ENCODE measurements at regions not wholly inside any gene's neighbourhood (a gene's known extent, or its start where the extent isn't known, plus 50 kb on each side); places are given as distances from the start of the nearest gene placed in this dataset.

DNA sequence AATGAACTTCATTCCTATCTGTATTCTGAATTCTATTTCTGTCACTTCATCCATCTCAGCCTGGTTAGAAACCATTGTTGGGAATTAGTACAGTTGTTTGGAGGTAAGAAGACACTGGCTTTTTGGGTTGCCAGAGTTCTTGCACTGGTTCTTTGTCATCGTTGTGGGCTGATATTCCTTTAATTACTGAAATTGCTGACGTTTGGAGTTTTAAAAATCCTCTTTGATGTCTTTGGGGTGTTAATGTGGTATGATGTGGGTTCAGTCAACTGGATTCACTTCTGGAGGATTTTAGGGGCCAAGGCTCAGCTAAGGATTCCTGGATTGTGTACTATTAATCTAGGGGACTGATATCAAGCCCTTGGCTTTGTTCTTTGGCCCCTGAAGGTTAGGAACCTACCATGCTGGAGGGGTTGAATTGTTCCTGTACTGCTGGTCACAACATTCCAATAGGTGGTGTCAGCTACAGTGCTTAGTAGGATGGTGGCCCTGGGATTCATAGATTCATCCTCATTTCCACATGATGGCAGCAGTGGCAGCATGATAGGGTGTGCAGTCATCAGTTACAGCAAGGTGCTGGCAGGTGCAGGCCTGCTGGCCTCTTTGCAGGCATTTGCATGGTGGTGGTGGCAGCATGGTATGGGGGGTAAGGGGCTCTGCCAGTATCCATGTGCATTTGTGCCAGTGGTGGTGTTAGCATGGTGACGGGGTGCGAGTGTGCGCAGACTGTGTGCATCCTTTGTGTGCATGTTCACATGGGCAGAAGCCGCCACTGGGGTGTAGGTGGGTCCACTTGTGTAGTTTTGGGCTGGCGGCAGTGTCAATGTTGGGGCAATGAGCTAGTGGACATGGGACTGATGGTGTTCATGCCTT is 301.3 kb downstream of the TEX13C start:
- no peak for TF ChIP-seq POLR2A (IDR thresholded peaks at IDR 0.05)
- TF ChIP-seq, protein P1, sequence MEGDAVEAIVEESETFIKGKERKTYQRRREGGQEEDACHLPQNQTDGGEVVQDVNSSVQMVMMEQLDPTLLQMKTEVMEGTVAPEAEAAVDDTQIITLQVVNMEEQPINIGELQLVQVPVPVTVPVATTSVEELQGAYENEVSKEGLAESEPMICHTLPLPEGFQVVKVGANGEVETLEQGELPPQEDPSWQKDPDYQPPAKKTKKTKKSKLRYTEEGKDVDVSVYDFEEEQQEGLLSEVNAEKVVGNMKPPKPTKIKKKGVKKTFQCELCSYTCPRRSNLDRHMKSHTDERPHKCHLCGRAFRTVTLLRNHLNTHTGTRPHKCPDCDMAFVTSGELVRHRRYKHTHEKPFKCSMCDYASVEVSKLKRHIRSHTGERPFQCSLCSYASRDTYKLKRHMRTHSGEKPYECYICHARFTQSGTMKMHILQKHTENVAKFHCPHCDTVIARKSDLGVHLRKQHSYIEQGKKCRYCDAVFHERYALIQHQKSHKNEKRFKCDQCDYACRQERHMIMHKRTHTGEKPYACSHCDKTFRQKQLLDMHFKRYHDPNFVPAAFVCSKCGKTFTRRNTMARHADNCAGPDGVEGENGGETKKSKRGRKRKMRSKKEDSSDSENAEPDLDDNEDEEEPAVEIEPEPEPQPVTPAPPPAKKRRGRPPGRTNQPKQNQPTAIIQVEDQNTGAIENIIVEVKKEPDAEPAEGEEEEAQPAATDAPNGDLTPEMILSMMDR (IDR thresholded peaks at IDR 0.05) = no peak
- no peak for TF ChIP-seq POLR2AphosphoS5 (IDR thresholded peaks at IDR 0.05)
